Neural progenitor cell (in vitro differentiated cells): ENCODE measurements at regions not wholly inside any gene's neighbourhood (a gene's known extent, or its start where the extent isn't known, plus 50 kb on each side); places are given as distances from the start of the nearest gene placed in this dataset.

Experiments used
- EZH2 ChIP-seq: fragments of 200-600 bp; sonication (generic); IDR thresholded peaks from 2 replicates; pipeline ENCODE4 v1.6.1; 2017; ENCODE audit warnings: antibody characterized with exemption, mild to moderate bottlenecking, moderate library complexity
- TF ChIP-seq, protein P1 (sequence below): fragments of 200-600 bp; sonication (generic); IDR thresholded peaks from 2 replicates; pipeline ENCODE4 v1.5.1; 2017; ENCODE audit warnings: antibody characterized with exemption, mild to moderate bottlenecking

DNA sequence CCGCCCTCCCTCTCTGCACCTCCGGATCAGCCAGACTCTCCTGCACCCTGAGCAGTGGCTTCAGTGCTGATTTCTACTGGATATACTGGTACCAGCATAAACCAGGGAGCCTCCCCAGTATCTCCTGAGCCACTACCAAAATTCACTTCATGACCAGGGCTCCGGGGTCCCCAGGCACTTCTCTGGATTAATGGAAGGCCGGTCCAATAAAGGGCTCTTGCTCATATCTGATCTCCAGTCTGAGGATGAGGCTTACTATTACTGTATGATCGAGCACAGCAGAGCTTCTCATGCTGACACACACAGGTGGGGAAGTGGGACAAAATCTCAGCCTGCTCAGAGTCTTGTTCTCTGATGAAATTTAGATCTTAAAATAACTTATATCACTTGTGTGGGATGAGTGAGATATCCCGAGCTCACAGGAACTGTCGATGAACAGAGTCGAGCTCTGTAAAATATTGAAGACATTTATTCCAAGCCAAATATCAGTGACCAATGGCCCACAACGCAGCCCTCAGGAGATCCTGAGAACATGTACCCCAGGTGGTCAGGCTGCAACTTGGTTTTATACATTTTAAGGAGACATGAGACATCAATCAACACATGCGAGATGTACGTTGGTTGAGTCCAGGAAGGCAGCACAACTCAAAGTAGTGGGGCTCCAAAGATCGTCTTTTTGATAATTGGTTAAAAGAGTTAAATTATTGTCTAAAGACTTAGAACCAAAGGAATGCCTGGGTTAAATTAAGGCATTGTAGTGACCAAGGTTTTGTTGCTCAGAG lies 93.0 kb upstream of the TOP3B start:
- TF ChIP-seq, protein P1, sequence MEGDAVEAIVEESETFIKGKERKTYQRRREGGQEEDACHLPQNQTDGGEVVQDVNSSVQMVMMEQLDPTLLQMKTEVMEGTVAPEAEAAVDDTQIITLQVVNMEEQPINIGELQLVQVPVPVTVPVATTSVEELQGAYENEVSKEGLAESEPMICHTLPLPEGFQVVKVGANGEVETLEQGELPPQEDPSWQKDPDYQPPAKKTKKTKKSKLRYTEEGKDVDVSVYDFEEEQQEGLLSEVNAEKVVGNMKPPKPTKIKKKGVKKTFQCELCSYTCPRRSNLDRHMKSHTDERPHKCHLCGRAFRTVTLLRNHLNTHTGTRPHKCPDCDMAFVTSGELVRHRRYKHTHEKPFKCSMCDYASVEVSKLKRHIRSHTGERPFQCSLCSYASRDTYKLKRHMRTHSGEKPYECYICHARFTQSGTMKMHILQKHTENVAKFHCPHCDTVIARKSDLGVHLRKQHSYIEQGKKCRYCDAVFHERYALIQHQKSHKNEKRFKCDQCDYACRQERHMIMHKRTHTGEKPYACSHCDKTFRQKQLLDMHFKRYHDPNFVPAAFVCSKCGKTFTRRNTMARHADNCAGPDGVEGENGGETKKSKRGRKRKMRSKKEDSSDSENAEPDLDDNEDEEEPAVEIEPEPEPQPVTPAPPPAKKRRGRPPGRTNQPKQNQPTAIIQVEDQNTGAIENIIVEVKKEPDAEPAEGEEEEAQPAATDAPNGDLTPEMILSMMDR: no peak
- no peak for TF ChIP-seq EZH2
